NCI-H2196 treated with DMSO at 0.1 percent for 48 hours (cell line): ENCODE measurements at regions not wholly inside any gene's neighbourhood (a gene's known extent, or its start where the extent isn't known, plus 50 kb on each side); places are given as distances from the start of the nearest gene placed in this dataset.

Source experiments
- DNase-seq: peaks from one replicate; lab custom pipeline; 2025; ENCODE audit not compliant: unreplicated experiment; lab: John Stamatoyannopoulos, UW

- no peak for DNase-seq
These were observed 55.6 kb downstream of the PBDC1 start for GRCh38 chrX:76228499-76228898.

- DNase-seq: no peak
These were observed 76.0 kb downstream of the PBDC1 start for GRCh38 chrX:76248901-76249300.

DNA sequence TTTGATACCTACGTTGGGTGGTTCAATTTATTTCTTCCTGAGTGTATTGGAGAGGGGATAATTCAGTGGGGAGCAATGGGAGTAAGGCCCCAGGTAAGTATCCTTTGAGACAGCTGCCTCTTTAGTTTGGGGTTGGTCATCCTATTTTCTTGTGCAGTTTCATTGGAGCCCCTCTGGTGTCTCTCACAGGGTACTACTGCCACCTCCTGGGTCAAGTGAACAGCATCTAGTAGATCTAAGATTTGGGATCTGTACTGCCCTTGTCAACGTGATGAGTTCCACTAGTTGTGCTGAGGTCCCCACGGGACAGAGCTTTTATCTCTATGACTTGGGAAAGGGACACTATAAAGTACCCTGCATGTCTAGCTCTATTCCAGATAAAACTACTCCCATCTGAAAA lies 80.6 kb downstream of the PBDC1 start:
- DNase-seq: no peak

DNA sequence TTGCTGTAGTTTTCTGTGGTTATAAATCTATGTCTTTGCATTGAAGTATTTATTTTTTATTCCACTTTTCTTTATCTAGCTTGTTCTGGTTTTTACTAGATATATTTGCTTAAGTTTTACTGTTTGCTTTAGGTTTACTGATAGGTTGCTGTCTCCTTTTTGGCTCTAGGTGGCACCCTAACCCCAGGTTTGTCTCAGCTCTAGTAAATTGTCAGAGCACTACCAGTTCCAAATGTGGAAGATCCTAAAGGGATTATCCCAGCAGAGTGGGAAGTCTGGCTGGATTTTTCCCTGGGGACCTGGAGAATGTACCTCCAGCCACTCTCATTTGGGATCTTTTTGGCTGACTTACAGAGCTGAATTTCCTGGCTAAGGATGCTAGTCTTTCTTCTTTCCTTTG lies 106.1 kb downstream of the PBDC1 start:
- peak; percentile 3 for DNase-seq
